ENCODE measurements at regions not wholly inside any gene's neighbourhood (a gene's known extent, or its start where the extent isn't known, plus 50 kb on each side); places are given as distances from the start of the nearest gene placed in this dataset.

DNA sequence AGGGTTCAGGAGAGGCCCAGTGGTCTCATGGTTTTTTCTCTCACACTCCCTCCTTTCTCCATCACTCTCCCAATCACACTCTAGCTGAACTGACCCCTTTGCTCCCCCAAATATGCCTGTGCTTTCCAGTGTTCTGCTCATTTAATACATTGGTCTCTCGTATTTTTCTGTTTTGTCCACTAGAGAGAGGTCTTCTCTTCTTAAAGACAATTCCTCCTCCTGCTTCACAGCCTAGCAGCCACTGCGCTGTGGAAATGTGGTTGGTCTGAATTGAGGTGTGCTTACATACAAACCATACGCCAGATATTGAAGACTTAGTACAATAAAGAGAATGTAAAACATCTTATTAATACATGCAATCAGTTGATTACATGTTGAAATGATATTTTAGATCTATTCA is 60.6 kb upstream of the XCR1 start:
- no peak for DNase-seq

DNA sequence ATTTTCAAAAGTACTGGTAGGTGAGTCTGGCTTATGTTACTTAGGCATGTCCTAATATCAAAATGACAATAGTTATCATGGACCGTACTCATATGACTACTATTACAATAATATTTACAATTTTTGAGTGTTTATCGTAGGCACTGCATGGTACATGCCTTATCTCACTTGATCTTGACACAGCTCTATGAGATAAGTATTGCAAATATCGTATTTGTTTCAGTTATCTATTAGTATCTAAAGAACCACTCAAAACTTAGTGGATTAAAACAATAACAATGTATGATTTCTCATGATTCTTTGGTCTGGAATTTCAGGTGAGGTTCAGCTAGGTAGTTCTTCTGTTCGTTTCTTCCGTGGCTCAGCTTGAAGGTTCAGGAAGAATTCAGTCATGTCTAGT is 59.7 kb upstream of the XCR1 start:
- DNase-seq, result no peak

- no peak for DNase-seq
These were observed 58.8 kb upstream of the XCR1 start for GRCh38 chr3:46086083-46086437.

DNA sequence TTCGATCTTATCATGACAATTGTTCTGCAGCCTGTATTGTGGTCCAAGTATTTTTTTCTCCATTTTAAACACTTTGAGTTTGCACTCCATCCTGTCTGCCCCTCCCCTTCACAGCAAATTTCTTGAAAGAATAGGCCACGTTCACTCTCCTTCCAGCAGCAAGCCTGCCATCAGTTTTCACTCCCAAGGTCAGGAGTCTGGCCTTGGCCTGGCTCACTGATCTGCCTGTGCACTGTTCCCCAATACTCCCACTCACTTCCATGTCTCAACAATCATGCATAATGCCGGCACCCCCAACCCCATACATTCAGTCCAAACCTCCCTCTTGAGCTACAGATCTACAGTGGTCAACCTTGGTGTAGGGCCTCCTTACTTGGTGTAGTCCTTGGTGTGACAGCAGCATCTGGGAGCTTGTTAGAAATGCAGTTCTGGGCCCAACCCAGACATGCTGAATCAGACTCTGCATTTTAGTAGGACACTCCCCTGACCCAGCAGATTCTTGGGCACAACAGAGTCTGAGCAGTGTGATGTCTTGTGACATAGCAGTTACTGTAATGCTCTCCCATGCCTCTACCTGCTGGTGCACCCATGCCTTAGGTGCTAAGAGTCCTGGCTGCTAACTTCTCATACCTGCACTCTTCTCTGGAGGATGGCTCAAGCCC is 58.3 kb upstream of the XCR1 start:
- DNase-seq, result no peak

GRCh38 chr3:46083956-46084355 is 56.7 kb upstream of the XCR1 start:
- DNase-seq, result no peak

DNA sequence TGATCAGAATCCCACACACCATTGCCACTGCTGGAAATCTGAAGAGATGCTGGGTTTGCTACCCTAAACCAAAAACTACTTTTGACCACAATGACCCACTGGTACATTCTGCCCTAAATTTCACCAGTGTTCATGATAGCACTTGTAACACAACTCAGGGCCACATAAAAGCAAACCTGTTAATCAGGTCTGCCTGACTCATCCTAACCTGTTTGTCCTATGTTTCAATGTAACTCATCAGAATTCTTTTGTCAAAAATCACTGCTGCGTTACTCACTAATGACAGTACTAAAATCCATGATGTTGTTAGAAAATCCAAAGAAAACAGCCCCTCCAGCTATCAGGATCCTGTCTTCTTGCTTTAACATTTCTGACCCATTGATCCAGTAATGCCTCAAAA is 55.6 kb upstream of the XCR1 start:
- DNase-seq, result no peak

GRCh38 chr3:46082021-46082420 is 54.7 kb upstream of the XCR1 start:
- DNase-seq, result no peak

DNA sequence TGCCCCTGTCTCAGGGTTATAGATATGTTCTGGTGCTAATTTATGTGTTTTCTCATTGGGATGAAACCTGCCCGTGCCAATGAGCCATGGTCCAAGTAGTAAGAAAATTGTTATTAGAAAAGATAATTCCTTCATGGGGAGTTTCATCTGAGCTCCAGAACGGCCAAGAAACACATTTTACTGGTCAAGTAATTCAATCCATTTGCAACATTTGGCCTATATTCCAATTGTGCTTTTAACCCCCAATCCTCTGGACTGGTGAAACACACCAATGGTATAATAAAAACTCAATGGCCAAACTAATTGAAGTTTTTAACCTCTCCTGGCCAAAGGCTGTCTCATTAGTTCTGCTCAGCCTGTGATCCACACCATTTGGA is 53.7 kb upstream of the XCR1 start:
- no peak for DNase-seq

GRCh38 chr3:46080124-46080968 is 53.1 kb upstream of the XCR1 start:
- DNase-seq, result no peak

- DNase-seq, result peak; percentile 93
These were observed 51.6 kb upstream of the XCR1 start for GRCh38 chr3:46078712-46079400.
